SH-SY5Y (cell line): ENCODE measurements at regions not wholly inside any gene's neighbourhood (a gene's known extent, or its start where the extent isn't known, plus 50 kb on each side); places are given as distances from the start of the nearest gene placed in this dataset.

ENCODE experiments used
- GATA2 ChIP-seq: IDR thresholded peaks from 2 replicates; pipeline ENCODE4 v1.6.1; 2011; ENCODE audit warnings: mild to moderate bottlenecking, low read depth, low read length
- GATA3 ChIP-seq: IDR thresholded peaks from 2 replicates; pipeline ENCODE4 v1.6.1; 2011; ENCODE audit warnings: low read depth, mild to moderate bottlenecking, low read length, moderate library complexity

DNA sequence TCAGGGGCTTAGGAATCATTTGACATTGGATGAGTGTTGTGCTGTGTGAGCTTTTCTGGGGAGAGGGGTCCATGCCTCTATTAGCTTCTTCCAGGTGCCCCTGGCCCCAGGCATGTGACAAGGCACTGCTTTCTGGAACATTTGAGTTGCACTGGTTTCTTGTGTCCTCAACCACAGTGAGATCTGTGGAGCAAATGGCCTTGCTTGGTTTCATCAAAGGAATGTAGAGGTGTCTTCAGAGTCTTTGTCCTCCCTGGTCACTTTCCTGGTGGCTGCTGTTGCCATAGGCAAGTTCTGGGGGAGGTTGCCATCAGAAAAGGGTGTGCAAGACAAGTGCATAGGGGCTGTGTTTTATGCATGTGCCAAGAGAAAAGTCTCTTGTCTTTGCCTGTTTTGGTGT, 157.5 kb downstream of the MACROH2A1 start:
- TF ChIP-seq GATA2: no peak
- TF ChIP-seq GATA3: no peak
